DMS 273 (cell line): ENCODE measurements at regions not wholly inside any gene's neighbourhood (a gene's known extent, or its start where the extent isn't known, plus 50 kb on each side); places are given as distances from the start of the nearest gene placed in this dataset.

Experiments used
- DNase-seq: peaks from one replicate; lab custom pipeline; 2025; ENCODE audit not compliant: unreplicated experiment; lab: John Stamatoyannopoulos, UW

DNA sequence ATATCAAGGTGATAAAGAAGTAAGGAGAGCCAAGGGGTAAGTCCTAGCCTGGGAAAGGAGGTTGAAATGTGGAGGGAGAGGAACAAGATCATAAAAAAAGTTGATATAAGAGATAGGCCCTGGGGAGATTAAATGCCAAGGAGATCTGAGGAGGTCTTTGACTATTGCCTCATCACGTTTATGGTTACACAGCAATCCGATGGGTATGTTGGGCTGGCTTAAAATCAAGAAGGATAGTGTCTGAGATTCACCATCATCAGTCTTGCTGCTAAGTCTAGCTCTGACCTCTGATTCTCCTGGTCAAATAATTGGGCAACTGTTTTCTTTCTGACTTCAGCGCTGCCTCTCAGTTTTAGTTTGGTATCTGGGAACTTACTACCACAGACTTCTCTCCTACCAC lies 416.3 kb downstream of the GPATCH2 start:
- DNase-seq, result no peak

DNA sequence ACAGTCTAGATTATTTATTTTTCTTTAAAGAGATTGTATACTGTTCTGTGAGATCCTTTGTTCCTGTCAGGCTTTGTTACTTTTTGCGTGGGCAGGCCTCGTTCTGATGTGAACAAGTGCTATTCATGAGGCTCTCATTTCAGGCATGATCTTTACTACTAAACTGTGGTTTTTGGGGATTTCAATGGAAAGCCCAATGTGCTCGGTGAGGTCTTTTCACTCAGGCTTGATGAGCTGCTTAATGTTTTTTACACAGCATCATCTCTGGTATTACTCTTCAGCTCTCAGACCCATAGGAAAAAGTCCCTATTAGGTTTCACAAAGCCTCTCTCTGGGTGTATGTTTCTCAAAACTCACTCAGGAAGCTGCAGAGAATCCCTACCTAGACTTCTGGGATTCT lies 419.4 kb downstream of the GPATCH2 start:
- DNase-seq, result no peak

DNA sequence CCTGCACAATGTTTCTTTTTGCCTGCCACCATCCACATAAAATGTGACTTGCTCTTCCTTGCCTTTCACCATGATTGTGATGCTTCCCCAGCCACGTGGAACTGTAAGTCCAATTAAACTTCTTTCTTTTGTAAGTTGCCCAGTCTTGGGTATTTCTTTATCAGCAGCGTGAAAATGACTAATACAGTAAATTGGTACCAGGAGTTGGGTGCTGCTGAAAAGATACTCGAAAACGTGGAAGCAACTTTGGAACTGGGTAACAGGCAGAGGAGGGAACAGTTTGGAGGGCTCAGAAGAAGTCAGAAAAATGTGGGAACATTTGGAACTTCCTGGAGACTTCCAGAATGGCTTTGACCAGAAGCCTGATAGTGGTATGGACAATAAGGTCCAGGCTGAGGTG lies 425.3 kb downstream of the GPATCH2 start:
- DNase-seq, result no peak

DNA sequence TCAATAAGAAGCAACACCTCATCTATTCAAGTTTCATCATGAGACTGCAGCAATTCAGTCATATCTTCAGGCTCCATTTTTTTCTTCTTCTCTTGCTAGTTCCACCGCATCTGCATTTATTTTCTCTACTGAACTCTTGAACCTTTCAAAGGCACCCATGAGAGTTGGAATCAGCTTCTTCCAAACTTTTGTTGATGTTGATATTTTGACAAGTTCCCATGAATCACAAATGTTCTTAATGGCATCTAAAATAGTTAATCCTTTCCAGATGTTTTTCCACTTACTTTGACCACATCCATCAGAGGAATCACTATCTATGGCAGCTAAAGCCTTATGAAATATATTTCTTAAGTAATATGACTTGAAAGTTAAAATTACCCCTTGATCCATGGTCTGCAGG lies 434.3 kb downstream of the GPATCH2 start:
- DNase-seq, result no peak

DNA sequence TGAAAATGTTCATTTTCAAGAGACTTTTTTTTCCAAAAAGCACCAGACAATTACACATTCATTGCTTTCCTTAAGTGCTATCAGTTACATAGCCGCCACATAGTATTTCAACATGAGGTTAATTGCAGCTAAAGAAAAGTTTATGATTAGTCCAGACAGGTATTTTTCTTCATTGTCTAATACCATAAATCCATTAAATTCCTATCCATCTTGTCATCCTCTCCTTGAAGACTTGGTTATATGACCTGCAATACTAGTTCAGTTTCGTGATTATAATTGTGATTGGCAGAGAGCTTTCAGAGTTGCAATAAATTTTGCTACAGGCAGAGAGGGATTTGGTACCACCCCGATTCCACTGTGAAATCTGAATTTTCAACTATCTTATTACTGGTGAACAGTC lies 437.7 kb downstream of the GPATCH2 start:
- no peak for DNase-seq

DNA sequence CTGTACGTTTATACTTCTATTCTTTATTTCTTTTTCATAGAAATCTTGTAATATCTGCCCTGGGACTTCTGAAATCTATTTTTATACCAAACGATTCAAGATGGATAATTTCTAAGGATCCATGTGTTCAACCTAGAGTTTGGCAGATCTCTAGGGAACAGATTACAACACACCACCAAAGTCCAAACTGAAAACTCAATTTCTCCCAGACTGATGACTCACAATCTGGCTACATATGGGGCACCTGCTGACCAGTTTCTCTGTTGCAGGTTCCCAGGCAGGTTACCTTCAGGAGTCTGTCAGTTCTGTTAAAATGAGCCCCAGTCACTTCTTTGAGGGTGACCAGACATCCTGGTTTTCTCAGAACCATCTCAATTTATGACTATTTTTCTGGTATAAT lies 439.4 kb downstream of the GPATCH2 start:
- DNase-seq, result no peak

DNA sequence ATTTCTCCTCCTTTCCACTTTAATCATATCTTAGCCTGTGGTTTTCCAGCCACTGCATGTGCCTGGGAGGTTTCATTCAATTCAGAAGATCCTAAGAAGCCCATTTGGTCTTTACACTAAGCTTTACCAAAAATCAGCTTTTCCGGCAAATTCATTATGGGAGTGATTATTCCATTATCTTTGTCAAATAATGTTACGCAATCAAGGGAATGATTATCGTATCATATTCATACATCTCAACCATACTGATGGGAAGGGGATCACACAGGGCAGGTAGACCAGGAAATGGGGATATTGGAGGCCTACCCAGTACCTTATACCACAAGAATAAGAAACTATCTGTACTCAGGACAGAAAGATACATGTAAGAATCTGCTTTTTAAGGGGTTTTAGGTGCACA lies 440.5 kb downstream of the GPATCH2 start:
- DNase-seq, result no peak

DNA sequence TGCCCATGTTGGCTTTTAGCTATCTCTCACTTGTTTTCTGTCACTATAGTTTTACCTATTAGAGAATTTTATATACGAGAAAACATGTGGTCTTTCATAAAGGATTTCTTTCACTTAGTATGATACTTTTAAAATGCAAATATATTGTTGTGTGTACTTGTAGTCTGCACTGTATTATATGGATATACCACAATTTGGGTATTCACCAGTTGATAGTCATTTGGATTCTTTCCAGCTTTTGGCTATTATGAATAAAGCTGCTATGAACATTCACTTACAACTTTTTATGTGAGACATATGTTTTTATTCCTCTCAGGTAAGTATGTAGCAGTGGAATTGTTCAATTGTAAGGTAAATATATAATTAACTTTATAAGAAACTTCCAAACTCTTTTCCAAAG lies 441.5 kb downstream of the GPATCH2 start:
- no peak for DNase-seq

DNA sequence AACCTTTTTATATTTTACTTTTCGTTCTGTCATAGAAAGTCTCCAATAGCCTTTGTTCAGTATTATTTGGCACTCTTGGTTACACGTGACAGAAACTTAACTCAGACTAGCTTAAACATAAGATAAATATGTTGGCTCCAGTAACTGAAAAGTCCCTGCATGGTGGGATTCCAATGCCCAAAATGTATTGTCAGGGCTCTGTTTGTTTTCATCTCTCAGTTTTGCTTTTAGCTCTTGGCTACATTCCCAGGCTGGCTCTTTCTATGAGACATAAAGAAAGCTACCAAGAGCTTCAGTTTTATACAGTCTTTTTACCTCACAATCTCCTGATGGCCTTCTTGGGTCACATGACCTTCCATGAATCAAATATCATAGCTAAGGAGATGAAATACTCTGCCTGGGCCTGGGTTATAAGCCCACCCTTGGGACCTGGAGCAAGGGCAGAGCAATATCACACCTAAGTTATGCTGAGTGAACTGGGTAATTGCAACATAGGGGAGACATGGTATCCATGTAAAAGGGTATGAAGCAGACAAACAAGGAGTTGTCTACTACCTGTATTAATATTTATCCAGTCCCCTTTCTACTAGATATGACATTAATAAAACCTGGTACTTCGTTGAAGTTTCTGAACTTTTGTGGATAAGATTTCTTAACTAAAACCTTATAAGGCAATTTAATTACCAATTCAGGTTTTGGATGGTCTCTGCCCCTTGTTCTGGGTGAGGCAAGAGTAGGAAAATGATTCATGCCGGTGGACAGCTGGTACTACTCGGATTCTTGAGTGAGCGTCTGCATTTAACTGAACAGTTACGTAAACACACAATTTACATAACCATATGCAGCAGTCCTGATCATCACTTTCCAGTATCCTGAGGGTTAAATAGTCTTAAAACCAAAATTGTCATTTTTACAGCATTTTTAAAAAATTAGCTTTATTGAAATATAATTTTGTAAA lies 442.3 kb downstream of the GPATCH2 start:
- DNase-seq, result peak; percentile 52

DNA sequence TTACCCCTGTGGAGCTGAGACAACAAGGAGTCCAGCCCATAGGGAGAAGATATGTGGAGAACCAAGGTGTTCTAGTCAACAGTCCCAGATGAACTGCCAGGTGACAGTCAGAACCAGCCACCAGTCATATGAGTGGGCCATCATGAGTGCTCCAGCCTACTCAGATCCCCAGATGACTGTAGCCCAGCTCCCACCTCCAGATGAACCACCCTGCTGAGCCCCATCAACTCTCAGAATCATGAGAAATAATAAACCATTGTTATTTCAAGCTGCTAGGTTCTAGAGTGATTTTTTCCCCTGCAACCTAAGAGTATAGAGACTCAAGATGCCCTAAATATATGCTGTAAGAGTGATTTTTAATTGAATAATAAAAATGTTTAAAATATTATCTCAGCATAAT lies 444.2 kb downstream of the GPATCH2 start:
- no peak for DNase-seq

DNA sequence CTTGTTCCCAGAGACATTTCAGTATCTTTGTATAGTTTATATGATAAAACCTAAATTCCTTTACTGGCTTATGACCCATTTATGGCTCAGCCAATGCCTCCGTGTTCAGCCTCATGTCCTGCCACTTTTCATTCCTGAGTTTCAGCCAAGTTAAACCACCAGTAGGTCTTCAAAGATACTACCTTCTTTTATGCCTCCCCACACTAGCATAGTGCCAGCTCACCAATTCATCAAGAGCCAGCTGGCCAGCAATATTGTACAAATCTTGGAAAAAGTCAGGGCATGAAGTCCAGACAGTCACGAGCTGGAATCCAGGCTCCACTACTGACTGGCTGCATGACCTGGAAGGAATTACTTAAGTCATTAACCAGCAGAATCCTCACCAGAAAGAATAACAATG lies 446.0 kb downstream of the GPATCH2 start:
- no peak for DNase-seq

DNA sequence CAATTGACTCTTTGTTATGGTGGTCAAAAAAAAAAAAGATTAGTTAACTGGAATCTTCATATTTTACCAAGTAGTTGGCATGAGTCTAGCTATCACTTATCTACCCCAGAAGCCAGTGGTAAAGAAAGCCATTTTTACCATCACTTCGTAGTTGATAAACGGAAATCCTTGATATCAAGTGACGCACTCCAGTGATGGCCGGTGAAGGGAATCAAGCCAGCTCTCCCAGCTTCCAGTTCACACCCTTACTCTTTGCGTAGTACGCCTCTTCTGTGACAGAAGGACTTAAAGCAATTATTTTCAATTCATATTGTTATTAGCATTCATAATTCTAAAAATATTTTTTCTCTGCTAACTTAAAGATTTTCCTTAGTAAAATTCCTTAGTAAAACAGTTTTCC lies 447.9 kb downstream of the GPATCH2 start:
- no peak for DNase-seq

DNA sequence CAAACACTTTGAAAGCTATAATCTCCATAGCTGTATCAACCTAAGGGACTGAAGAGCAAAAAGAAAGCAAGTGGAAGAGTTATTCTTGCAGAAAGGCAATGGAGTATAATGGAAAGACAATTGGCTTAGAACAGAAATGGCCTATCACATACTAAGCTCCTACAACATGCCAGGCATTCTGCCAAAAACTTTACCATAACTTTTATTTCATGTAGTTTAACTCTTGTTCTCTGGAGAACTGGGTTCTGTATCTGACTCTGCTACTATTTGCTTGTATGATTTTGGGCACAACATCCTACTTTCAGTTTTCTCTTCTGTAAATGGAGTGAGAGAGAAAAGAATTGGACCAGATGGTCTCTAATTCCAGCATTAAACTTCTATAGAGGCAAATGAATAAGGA lies 449.1 kb downstream of the GPATCH2 start:
- no peak for DNase-seq

DNA sequence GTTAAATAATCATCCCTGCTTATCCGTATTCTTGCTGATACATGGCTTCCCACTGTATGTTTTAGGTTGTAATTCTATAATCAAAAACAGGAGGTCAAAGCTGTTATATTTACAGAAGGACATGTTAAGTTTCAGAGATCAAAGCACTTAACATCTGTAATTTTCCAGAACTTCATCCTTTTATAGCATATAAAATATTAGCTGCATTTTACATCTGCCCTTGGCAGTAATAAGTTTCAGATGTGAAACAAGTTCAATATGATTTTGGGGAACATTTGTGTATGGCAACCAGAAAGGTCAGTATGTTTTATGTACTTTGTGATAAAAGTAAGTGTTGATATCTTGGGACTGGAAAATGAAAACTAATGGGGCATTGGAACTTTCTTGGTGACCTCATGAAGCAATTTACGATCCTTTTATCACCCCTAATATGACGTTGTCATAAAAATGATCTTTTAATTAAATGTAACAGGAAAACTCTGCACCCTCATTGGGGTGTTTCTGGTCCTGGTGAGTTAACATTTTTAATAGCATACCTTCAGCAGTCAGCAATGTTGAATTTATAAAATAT lies 449.6 kb downstream of the GPATCH2 start:
- no peak for DNase-seq

DNA sequence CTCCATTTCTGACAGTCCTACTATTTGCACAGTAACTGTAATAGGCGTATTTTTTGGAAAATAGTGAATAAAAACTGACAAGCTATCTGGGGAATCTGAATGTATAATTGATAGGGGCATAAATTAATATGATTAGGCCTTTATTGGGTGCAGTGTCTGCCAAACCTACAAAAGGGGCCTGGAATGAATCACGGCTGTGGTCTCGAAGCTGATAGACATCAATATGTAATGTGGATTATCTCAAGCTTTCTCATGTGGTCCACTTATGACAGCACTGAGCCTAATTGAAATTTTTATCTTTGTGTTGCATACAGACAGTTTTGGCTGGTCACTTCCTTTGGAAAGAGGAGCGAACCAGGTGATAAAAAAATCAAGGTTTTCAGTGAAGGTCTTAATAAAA lies 450.4 kb downstream of the GPATCH2 start:
- DNase-seq, result no peak

DNA sequence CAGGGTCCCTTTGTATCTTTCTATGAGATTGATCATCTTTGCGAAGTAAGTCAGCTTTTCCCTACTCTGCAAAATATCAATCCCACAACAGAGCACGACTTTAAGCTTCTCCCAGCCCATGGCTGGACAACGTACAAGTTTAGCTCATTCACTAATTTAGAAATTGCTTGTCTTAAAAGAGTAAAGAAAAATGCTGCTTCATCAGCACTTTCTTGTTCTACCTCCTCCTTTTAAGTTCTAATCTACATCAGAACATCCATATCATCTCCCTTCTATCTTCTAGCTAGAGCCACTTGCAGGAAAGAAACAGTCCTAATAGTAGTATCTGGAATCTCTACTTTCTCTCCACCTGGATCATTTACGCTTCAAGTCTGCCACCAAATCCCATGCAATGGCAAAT lies 441.2 kb upstream of the ESRRG start:
- DNase-seq, result no peak

DNA sequence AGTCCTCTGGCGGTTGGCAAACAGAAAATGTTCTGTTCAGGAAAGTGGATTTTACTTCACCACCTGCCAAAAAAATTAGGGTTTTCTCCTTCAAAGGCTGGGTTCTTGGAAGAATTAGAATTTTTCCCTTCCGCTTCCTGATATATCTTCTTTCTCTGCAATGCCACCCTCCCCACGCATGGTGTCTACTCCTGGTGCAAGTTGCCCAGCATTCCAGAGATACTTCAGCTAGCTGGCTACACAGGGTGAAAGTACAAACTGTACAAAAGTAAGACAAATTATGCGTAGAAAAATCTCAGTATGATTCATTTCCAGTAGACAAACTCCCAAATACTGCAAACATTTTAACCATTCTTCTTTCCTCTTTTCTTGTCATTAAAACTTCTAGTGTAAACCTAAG lies 430.1 kb upstream of the ESRRG start:
- no peak for DNase-seq

DNA sequence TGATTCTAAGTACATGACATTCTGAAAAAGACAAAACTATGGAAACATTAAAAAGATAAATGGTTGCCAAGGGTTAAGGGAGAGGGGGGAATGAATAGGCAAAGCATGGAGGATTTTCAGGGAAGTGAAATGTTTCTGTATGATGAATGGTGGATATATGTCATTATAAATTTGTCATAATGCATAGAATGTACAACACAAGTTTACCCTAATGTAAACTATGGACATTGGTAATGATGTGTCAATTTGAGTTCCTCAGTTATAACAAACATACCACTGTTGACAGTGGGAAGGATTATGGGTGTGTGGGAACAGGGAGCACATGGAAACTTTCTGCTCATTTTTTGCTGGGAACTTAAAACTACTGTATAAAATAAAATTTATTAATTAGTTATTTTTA lies 427.1 kb upstream of the ESRRG start:
- DNase-seq, result no peak

DNA sequence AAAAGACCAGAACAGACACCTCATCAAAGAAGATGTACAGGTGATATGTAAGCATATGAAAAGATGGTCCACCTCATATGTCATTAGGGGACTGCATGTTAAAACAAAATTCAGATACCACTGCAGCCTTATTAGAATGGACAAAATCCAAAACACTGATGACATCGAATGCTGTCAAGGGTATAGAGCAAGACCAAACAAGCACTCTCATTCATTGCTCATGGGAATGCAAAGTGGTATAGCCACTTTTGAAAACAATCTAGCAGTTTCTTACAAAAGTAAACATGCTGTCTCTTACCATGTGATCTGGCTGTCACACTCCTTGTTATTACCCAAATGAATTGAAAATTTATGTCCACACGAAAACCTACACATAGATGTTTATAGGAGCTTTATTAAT lies 426.6 kb upstream of the ESRRG start:
- DNase-seq, result no peak

DNA sequence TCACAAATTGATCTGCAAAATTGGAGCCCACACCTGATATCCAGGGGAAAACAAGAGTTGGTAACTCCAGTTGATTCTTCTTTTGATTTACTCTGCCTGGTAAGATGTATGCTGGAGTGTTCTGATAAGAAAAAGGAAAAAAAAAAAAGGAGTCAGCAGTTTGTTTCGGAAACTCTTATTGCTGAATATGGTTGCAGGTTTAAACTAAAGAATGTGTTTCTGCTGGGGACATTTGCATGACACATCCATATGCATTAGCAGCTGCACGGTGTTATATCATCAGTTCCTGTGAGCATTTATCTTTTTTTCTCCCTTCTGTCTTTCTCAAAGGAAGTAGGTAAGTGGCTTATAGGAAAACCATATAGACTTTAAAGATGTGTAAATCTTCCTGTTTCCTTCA lies 418.5 kb upstream of the ESRRG start:
- no peak for DNase-seq

DNA sequence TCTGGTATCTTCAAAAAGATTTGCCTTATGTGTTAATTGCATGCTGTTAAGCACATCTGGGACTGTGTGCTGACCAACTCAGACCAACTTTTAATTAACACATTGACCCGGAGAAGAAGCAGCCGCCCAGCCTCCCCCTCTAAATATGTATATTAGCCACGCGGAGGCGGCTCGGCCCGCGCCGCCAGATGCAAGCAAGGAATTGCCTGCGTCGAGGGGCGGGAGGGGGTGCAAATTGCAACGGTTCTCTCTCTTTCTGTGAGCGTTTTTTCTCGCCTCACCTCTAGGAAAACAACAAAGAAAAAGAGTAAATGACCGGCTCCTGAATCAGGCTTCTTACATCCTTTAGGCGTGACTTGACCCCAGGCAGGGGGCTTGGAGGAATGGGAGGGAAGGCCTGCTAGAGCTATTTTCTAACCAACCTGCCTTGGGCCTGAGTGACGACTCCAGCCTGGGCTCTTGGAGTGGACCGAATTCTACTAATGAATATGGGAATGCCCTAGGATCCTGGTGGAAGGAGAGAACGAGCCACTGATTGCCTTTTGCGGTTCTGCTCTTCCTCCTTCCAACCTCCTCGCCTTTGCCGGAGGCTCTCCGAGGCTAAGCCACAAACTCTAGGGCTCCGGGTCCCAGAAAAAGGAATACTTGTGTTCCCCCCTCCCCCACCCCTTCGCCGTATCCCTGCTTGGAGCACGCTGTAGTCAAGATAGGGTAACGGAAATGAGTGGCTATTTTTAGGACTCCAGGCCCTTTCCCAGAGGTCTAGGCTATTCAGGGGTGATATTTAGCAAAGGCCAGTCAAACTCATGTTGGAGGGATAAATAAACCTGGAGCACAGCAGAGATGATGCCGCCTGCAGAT lies 417.0 kb upstream of the ESRRG start:
- DNase-seq, result no peak

DNA sequence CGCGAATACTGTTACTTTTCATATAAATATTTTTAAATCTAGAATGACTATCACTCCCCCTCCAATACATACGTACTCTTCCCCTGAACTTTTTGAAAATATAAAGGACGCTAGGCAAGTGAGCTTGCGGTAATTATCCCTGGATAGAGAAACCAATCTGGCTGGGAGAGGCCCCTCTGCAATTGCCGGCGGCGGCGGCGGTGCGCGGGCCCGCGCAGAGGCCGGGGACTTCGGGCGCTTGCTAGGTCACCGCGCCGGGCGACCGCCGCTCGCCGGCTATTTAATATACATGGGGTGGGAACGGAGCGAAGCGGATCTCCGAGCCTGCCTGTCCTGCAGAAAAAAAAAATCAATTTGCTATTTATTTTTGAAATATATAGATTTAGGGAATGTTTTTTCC lies 416.3 kb upstream of the ESRRG start:
- no peak for DNase-seq
